ENCODE measurements at regions not wholly inside any gene's neighbourhood (a gene's known extent, or its start where the extent isn't known, plus 50 kb on each side); places are given as distances from the start of the nearest gene placed in this dataset.
"Not testable (repeated sequence)": the region's sequence is repeated elsewhere in the genome, so short reads cannot be mapped to it uniquely, and the experiment has no call there.

DNA sequence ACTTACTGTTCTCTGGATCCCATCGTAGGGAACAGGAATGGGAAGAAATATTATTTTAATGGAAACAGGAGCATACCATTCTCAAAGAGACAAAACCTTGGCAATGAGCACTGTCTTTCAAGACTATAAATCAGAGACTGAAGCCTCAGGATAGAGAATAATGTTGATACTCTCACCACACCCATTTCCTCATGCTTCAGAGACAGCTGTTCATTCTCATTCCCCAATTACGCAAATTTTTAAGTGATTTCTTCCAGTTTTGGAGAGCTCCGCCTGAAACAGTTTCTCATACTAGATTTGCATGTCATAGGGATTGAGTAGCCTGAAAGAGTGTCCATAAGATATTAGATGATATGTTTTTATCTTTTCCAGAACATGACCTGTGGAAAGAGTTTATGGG lies 290.5 kb upstream of the RASA1 start:
- DNase-seq (ENCODE audit: low read depth), result no peak

DNA sequence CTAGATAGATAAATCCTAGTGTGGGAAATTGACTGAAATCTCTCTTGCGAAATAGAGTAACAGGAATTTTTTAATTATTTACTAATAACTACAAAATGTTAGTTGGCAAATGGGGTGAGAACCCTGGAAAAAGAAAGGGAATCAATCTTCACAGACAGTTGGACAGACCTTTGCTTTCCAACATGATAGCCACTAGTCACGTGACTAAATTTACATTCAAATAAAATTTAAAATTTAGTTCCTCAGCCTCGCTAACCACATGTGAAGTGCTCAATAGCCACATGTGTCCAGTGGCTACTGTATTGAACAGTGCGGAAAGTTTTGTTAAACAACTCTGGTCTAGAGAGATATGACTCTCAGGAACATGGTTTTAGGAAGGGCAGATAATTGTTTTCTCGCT lies 289.9 kb upstream of the RASA1 start:
- no peak for DNase-seq (ENCODE audit: low read depth)

DNA sequence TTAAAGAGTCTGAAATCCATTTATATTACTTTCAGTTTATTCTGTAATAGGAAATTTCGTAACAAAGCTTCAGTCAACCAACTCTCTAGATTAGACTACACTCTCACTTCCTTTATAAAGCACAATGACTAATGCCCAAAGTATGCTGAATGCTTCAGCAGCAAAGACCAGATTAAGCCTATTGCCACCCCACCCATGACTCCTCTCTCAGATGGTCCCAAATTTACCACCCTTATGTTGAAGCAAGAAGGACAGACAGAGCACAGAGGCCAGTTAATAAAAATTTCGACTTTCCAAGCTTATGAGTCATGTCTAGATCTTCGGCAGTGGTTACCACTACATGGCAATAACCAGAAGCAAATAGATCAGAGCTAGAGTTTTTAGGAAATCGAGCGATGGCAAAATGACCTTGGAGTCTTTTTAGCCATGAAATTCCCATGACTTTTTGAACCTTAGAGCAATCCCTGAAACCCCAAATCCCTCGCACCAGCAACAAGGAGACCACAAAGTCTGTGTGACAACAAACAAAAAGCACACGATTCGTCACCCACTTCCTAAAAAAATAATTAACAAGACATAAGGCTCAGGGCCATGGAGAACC lies 287.8 kb upstream of the RASA1 start:
- no peak for DNase-seq (ENCODE audit: low read depth)

DNA sequence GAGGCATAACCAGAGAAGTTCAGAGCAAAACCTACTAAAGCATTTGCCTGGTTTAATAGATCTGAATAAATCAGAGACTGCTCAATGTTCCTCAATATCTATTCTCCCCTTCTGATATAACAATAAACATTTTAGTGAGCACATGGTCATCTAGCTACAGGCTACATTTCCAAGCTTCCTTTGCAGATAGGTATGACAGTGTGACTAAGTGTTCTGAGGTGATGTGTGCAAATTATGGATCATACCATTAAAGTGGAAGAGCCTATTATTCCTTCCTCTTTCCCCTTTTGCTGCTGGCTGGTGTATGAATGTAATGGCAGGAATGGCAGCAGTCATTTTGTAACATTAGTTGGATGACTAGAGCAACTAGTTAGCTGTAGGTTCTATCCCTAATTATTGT lies 285.8 kb upstream of the RASA1 start:
- no peak for DNase-seq (ENCODE audit: low read depth)

DNA sequence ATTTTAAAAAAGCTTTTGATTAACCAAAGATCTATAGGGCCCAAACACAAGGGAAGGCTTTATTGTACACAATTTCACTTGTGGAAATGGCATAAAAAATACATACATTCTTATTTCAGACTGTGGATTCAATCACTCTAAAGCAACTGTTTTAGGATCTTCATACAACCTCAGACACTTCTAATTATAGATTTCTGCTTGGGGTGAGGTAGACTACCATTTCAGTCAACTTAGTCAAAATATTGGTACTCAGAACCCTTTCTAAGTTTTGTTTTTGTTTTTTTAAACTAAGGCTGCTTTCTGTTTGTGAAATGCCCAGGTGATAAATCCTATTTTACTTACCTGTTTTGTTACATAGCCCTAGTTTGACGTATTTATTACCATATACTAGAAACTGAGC lies 284.5 kb upstream of the RASA1 start:
- DNase-seq (ENCODE audit: low read depth), result no peak

DNA sequence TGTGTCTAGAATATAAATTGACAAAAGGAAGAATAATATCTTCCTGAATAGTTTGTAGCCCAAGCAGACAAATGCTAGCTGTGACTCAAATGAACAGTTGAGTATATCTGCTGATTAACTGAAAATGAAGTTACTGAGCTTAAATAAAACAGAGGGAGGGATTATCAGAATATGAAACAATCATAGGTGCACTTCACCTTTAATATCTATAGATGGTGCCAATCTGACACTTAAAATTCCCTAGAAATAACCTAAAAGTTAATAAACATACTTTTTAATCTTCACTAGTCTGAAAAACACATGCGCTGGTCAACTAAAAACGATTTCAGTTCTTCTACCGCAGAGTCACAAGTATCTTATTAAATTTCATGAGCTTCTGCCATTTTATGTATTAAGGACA lies 280.8 kb upstream of the RASA1 start:
- no peak for DNase-seq (ENCODE audit: low read depth)

DNA sequence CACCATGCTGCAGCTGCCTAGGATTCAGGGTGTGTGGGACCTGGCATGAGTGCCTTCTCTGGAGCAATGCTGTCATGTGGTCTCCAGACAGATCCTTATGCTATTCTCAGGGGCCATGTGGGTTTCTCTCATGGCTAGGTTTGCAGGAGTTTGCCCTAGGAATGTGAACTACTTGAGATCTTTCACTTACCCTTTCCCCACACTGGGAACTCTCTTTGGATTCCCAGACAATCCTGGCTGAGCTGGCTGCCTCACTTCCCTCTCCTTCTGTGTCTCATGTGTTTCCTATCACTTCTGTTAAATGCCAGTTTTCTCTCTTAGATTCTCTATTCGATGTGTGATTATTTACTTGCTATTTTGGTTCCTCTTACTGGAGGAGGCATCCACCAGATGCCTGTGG lies 270.2 kb upstream of the RASA1 start:
- DNase-seq (ENCODE audit: low read depth), result no peak

DNA sequence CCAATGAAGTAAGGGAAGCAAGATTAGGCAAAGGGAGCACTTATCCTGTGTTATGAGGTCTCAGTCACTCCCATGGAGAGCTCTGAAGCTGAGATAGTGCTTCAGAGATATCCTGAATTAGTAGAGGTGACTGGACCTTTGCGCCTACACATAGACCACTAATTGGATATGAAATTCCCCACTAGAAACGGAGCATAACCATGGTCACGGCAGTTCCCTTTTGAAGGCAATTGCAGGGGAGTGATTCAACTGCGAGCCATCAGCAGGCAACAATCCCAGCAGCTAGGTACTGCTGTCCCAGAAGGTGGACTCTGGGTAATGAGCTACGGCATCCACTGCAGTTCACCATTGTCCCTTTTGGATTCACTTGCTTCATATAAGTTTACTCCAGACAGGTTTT lies 267.7 kb upstream of the RASA1 start:
- DNase-seq (ENCODE audit: low read depth), result no peak

DNA sequence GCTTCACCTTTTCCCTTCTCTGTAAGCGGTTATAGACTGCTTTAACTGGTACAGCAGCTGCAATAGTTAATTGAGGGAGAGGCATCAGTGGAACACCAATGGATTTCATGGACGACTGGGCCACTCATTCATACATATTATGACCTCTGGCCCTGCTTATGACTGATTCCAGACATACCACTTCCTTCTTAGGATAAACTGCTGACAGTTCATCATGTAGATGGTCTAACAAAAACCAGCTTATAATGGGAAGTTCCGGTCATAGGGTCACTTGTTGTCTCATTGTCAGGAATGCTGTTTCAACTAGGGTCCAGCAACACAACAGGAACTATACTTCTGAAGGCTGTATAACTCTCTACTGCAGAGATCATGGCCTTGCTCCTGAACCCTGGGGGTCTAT lies 265.2 kb upstream of the RASA1 start:
- no peak for DNase-seq (ENCODE audit: low read depth)

DNA sequence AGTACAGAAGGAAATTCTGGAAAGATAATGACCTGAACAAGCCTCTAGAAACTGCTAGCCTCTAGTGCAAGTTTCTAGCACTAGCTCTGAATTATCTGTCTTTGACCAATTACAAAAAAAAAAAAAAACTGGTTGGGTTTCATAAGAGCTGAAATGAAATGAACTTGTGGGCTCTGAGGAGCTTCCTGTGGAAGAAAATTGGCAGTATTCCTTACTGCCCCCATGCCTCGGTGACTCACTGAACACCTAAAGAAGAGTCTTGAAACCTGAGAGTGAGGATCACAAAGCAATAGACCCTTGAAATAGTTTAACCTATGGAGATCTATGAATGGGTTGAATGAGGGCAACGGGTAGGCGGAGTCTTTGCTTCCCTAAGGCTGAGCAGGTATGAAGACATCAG lies 263.6 kb upstream of the RASA1 start:
- DNase-seq (ENCODE audit: low read depth), result no peak

DNA sequence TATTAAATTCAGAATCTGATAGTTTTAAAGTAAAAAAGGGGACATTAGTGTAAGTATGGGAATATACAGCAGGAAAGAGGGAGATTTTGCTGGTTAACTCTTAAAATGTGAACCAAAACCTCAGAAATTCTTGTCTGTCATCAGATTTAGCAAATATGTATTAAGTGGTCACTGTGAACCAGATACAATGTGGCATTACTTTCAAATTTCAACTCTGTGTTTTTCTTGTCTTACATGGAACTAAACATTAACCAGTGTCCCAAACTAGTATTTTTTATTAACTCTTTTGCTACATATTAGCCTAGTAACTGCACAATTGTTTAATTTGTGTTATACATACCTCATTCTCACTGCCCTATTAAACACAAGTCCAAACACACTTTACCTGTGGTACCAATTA lies 259.9 kb upstream of the RASA1 start:
- no peak for DNase-seq (ENCODE audit: low read depth)

DNA sequence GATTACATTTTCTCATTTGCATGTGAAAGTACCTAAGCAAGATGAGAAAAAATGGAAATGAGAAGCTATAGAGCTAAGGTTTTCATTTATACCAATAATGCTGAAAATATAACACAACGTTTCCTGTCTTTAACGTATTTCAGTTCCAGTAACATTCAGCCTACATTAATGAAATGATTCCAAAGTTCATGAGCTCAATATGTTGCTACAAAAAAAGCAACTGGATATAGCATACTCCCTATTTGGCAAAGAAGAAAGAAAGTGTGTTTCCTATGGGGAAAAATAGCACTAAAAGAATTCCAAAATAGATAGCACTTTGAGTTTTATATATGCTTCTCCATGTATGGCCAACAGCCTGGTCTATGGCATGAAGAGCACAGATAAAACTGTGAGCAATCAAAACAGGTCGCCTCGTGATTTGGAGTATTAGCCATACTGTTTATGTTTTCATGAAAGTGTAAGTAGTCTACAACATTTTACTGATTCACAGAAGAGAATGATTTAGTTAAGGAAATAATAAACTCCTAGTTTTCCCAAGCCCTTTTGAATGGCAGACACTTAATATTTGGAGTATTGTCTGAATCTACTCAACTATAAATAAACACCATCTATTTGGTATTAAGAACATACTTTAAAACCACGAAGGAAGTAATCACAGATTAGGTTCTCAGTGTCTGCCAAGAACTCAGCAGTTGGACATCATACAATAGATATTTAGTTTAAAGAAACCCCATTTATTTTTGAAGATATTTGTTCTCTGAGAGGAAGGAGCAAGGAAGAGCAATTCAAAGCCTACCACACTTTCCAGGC lies 258.7 kb upstream of the RASA1 start:
- no peak for DNase-seq (ENCODE audit: low read depth)

DNA sequence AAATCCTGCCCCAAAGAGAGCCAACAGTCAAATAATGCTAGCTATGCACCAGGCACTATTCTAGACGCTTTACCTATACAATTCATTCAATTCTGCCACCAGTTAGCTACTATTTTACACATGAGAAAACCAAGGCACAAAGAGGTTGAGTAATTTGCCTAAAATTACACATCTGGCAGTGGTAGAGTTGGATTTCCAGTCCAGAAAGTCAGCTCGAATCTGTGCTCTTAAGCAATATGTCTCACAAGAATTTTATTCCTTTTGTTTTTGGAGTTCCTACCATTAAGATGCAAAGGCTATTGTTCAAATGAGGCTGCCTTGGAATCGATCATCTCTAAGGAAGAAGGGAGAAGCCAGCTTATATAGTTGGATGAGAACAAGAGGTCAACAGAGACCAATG lies 256.9 kb upstream of the RASA1 start:
- no peak for DNase-seq (ENCODE audit: low read depth)

DNA sequence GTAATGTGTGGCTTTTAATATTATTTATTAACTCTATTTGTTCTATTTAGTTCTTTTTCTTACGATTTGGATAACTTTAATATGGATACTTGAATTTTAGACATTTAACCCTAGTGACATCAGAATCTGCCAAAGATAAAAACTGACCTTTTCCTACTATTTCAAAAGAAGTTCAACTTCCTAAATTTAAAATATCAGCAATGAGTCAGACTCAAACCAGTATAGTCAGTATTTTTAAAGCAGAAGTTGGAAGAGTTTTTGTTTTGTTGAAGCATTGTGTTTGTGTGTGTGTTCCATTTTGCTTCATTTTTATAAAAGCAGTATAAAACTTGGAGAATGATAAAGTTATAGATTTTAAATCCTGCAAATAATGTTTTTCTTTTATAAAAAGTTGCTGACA lies 251.8 kb upstream of the RASA1 start:
- no peak for DNase-seq (ENCODE audit: low read depth)

DNA sequence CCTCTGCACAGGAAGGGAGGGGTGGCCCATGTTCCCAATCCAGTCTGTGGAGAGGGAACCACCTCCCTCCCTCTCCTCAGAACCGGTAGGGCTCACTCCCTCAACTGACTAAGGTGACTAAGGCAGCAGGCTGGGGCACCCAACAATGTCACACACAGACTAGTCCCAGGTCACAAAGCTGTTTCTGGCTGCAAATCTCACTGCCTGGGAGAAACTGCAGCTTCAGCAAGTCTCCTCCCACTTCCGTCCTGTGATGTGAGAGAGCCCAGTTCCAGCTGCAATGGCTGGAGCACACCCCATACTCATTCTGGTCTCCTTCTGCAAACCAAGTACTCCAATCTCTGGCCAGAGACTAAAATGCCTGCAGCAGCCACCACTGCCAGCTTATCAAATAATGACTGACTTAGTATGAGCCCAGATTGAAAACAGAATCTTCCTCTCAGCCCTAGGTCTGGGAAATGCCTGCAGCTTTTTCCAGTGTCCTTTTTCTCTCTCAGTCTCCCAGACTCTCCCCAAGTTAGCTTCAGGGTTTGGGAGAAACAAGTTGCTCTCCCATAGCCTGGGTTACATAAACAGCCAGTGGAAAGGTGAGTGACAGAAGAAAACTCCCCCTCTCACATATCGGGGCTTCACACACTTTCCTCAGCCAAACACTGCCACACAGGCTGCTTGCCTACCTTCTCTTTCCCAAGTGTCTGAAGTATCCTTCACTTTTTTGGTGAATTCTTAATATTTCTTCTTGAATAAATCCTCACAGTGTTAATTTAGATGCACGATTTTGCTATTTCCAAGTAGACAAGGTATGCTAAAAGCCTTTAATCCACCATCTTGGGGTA lies 247.4 kb upstream of the RASA1 start:
- peak; percentile 8 for DNase-seq (ENCODE audit: low read depth)

DNA sequence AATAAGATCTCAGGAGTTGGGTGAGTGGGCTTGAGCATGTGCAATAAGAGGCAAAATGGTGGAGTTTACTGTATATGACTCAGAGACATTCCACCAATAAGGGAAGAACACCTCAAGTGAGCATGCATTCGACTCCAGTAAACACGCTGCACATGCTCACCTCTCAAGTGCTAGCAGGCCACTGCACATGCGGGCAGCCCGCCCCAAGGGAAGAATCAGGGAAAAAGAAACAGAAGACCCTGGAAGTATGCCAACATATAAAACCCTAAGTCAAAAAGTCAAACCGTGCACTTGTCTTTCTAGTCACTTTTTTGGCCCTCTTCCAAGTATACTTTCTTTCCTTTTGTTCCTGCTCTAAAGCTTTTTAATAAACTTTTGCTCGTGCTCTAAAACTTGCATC lies 245.3 kb upstream of the RASA1 start:
- no peak for DNase-seq (ENCODE audit: low read depth)

DNA sequence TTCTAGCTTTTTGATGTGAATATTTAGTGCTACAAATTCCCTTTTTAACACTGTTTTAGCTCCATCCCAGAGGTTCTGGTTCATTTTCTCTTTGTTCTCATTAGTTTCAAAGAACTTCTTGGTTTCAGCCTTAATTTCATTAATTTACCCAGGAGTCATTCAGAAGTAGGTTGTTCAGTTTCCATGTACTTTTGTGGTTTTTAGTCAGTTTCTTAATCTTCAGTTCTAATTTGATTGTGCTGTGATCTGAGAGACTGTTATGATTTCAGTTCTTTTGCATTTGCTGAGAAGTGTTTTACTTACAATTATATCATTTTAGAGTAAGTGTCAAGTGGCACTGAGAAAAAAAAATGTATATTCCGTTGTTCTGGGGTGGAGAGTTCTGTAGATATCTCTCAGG lies 240.1 kb upstream of the RASA1 start:
- no peak for DNase-seq (ENCODE audit: low read depth)

DNA sequence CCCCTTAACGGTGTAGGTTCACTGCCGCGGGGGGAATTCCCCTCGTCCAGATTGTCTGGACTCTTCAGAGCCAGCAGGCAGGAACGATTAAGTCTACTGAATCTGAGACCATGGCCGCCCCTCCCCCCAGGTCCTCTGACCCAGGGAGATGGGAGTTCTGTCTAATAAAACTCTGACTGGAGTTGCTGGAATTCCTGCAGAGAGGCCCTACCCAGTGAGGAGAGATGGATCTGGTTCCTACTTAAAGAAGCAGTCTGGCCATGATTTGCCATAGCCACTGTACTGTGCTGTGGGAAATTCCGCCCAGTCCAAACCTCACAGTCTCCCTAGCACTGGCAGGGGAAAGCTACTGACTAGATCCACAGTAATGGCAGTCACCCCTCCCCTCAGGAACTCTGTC lies 237.7 kb upstream of the RASA1 start:
- DNase-seq (ENCODE audit: low read depth), result no peak

DNA sequence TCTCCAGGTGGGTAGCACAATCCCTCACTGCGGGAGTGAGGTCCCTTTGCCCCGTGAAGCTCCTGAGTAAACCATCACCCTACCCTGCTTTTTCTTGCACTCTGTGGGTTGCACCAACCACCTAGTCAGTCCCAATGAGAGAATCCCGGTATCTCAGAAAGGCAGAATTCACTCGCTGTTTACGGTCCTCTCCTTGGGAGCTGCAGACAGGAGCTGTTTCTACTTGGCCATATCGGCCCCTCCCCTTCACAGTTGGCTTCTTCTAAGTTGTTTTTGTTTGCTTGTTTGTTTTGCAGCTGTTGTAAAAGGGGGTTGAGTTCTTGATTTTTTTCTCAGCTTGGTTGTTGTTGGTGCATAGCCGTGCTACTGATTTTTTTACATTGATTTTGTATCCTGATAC lies 237.0 kb upstream of the RASA1 start:
- DNase-seq (ENCODE audit: low read depth), result no peak

DNA sequence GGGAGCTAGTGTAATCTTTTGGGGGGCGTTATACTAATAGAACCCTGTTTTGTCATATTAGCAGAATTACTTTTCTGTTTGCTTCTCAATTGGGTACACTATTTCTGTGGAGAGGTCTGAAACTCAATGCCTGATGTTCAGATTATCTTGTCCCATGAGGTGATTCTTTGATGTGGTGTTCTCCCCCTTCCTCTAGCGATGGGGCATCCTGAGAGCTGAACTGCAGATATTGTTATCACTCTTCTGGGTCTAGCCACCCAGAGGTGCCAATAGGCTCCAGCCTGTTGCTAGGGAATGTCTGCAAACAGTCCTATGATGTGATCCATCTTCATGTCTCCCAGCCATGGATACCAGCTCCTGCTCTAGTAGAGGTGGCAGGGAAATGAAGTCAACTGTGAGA lies 233.1 kb upstream of the RASA1 start:
- no peak for DNase-seq (ENCODE audit: low read depth)

DNA sequence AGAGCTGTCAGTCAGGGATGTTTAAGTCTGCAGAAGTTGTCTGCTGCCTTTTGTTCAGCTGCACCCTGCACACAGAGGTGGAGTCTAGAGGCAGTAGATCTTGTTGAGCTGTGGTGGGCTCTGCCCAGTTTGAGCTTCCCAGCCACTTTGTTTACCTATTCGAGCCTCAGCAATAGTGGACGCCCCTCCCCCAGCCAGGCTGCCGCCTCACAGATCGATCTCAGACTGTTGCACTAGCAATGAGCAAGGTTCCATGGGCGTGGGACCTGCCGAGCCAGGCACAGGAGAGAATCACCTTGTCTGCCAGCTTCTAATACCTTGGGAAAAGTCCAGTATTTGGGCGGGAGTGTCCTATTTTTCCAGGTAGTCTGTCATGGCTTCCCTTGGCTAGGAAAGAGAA lies 225.1 kb upstream of the RASA1 start:
- no peak for DNase-seq (ENCODE audit: low read depth)

DNA sequence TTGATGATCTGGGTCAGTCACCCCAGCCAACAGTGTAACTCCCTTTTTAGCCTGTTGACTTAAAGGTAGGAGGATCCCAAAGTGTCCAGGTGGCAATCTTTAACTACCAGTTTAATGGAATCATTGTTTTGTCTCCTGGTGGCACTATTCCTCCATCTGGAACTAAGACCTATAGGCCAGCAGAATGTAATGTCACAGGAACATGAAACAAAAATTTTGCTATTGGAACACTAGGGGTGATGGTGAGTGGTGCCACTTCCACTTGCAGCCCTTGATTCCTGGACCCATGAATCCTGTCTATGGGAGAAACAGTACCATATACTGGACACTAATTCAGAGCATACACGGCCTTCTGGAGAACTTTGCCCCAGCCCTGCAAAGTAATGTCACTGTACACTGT lies 219.5 kb upstream of the RASA1 start:
- DNase-seq (ENCODE audit: low read depth), result no peak

DNA sequence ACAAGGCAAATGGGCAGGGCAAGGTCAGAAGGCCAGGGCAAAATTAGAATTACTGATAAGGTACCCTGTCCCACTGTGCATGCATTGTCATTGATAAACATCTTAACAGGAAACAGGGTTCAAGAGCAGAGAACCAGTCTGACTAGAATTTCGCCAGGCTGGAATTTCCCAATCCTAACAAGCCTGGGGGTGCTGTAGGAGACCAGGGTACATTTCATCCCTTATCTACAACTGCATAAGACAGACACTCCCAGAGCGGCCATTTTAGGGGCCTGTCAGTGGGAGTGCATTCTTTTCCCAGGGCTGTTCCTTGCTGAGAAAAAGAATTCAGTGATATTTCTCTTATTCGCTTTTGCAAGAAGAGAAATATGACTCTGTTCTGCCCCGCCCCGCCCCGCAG lies 218.7 kb upstream of the RASA1 start:
- DNase-seq (ENCODE audit: low read depth), result not testable (repeated sequence)

Data from activated T-cell treated with anti-CD3 and anti-CD28 coated beads for 24 hours (primary cell).